SU-DHL-6 (cell line): ENCODE measurements at regions not wholly inside any gene's neighbourhood (a gene's known extent, or its start where the extent isn't known, plus 50 kb on each side); places are given as distances from the start of the nearest gene placed in this dataset.

Experiments used
- H2AFZ ChIP-seq: fragments of 200-600 bp; sonication (generic); 2 replicates; pipeline ENCODE4 v1.6.1; 2014; ENCODE audit warnings: low read depth, mild to moderate bottlenecking, moderate library complexity, mixed read lengths, antibody characterized with exemption, low read length; ENCODE audit not compliant: severe bottlenecking
- H3F3A ChIP-seq: fragments of 200-600 bp; shearing (Covaris generic); 2 replicates; pipeline ENCODE4 v1.6.0; 2016; ENCODE audit warnings: antibody characterized with exemption, mild to moderate bottlenecking; ENCODE audit not compliant: insufficient read depth
- H3K27ac ChIP-seq: fragments of 200-600 bp; sonication (generic); 2 replicates; pipeline ENCODE4 v1.5.1; 2016; ENCODE audit warnings: low read depth, mild to moderate bottlenecking, low read length, moderate library complexity, mixed read lengths
- H3K27me3 ChIP-seq: fragments of 200-600 bp; sonication (generic), shearing (Covaris generic); 2 replicates; pipeline ENCODE4 v1.6.0; 2014; ENCODE audit warnings: mild to moderate bottlenecking, low read length
- H3K36me3 ChIP-seq: fragments of 200-600 bp; sonication (generic); 2 replicates; pipeline ENCODE4 v1.6.1; 2014; ENCODE audit warnings: mild to moderate bottlenecking, low read length, mixed read lengths
- H3K4me2 ChIP-seq: fragments of 300-600, 200-600 bp; shearing (Covaris generic), sonication (generic); 2 replicates; pipeline ENCODE4 v1.6.0; 2014; ENCODE audit warnings: low read length, low read depth, mild to moderate bottlenecking; ENCODE audit not compliant: poor library complexity, severe bottlenecking
- H3K4me3 ChIP-seq: fragments of 200-600 bp; sonication (generic); 2 replicates; pipeline ENCODE4 v1.5.1; 2014; ENCODE audit warnings: antibody characterized with exemption, low read length, mild to moderate bottlenecking, mixed read lengths; ENCODE audit not compliant: insufficient read depth, poor library complexity, severe bottlenecking
- H3K79me2 ChIP-seq: fragments of 200-600 bp; sonication (generic); 2 replicates; pipeline ENCODE4 v1.6.1; 2014; ENCODE audit warnings: mild to moderate bottlenecking, low read length, moderate library complexity; ENCODE audit not compliant: insufficient read depth
- H3K9ac ChIP-seq: fragments of 200-600 bp; sonication (generic); 2 replicates; pipeline ENCODE4 v1.7.0; 2014; ENCODE audit warnings: mild to moderate bottlenecking, low read length
- H3K9me2 ChIP-seq: fragments of 200-600 bp; sonication (generic); replicated peaks from 2 replicates; pipeline ENCODE4 v1.6.1; 2014; ENCODE audit warnings: low read length; ENCODE audit not compliant: insufficient read depth
- H3K9me3 ChIP-seq: fragments of 200-600 bp; sonication (generic); 2 replicates; pipeline ENCODE4 v1.6.1; 2014; ENCODE audit warnings: low read length, mixed read lengths; ENCODE audit not compliant: insufficient read depth
- H4K20me1 ChIP-seq: fragments of 200-600 bp; sonication (generic); 2 replicates; pipeline ENCODE4 v1.6.1; 2014; ENCODE audit warnings: low read depth, mild to moderate bottlenecking, antibody characterized with exemption, low read length, moderate library complexity, mixed read lengths
- CTCF ChIP-seq: fragments of 200-600 bp; sonication (generic); IDR thresholded peaks from one replicate; pipeline ENCODE4 v1.5.1; 2017; ENCODE audit warnings: antibody characterized with exemption, mild to moderate bottlenecking, low read length, moderate library complexity; ENCODE audit not compliant: insufficient read depth, poor library complexity, severe bottlenecking
- EZH2phosphoT487 ChIP-seq: fragments of 200-600 bp; sonication (generic), shearing (Covaris generic); conservative IDR thresholded peaks from 2 replicates; pipeline ENCODE4 v1.6.1; 2018; ENCODE audit warnings: mild to moderate bottlenecking, antibody characterized with exemption, low read length, moderate library complexity, mixed read lengths

- Histone ChIP-seq H3K4me2 (no peak overlapping the region), H3K79me2 (no peaks in the 10 kb centered on the region), H2AFZ (no peak overlapping the region), H3K9ac (no peak overlapping the region), H3K9me2 (no peaks in the 10 kb centered on the region), H4K20me1 (no peaks in the 10 kb centered on the region), H3K4me3 (no peak overlapping the region), H3K27me3 (no peaks in the 10 kb centered on the region), H3K36me3 (no peaks in the 10 kb centered on the region), H3K27ac (no peak overlapping the region), H3F3A (no peaks in the 10 kb centered on the region), H3K9me3 (no peaks in the 10 kb centered on the region)
- TF ChIP-seq EZH2phosphoT487 (no peak), CTCF (no peak)
These were observed 542.1 kb downstream of the SLITRK1 start for GRCh38 chr13:83340170-83340569.

- Histone ChIP-seq H2AFZ (no peak overlapping the region), H3K27me3 (no peaks in the 10 kb centered on the region), H3K9me2 (no peaks in the 10 kb centered on the region), H3K79me2 (no peaks in the 10 kb centered on the region), H3K36me3 (no peaks in the 10 kb centered on the region), H3K9me3 (no peaks in the 10 kb centered on the region; the same call in 1 of the 2 replicates), H3K4me2 (no peak overlapping the region), H3F3A (no peaks in the 10 kb centered on the region), H4K20me1 (no peaks in the 10 kb centered on the region), H3K4me3 (no peak overlapping the region), H3K9ac (no peak overlapping the region), H3K27ac (no peak overlapping the region)
- no peak for TF ChIP-seq EZH2phosphoT487
- TF ChIP-seq CTCF: no peak
These were observed 548.5 kb downstream of the SLITRK1 start for GRCh38 chr13:83333614-83334388.

- no peak overlapping the region for H3K4me2 ChIP-seq
- H3K9ac ChIP-seq: no peak overlapping the region
- H2AFZ ChIP-seq: no peak overlapping the region
- no peak overlapping the region for H3K27ac ChIP-seq
- no peaks in the 10 kb centered on the region for H3K79me2 ChIP-seq
- H3K36me3 ChIP-seq: no peaks in the 10 kb centered on the region
- H4K20me1 ChIP-seq: no peaks in the 10 kb centered on the region
- no peaks in the 10 kb centered on the region; the same call in 1 of the 2 replicates for H3K9me3 ChIP-seq
- TF ChIP-seq EZH2phosphoT487 (no peak), CTCF (no peak)
- H3F3A ChIP-seq: no peaks in the 10 kb centered on the region
- no peaks in the 10 kb centered on the region for H3K9me2 ChIP-seq
- H3K27me3 ChIP-seq: no peaks in the 10 kb centered on the region
- H3K4me3 ChIP-seq: no peak overlapping the region
These were observed 549.5 kb downstream of the SLITRK1 start for GRCh38 chr13:83332751-83333150.
